OCI-LY3 (cell line): ENCODE measurements at regions not wholly inside any gene's neighbourhood (a gene's known extent, or its start where the extent isn't known, plus 50 kb on each side); places are given as distances from the start of the nearest gene placed in this dataset.

ENCODE experiments used
- CTCF ChIP-seq: fragments of 200-600, 300-600 bp; sonication (generic); IDR thresholded peaks from 2 replicates; pipeline ENCODE4 v1.5.1; 2014; ENCODE audit warnings: antibody characterized with exemption, low read length, low read depth
- EZH2phosphoT487 ChIP-seq: fragments of 200-600 bp; shearing (Covaris generic); IDR thresholded peaks from 2 replicates; pipeline ENCODE4 v1.6.1; 2018; ENCODE audit warnings: antibody characterized with exemption, mixed run types, low read depth

- TF ChIP-seq CTCF (no peak), EZH2phosphoT487 (no peak)
These were observed 361.6 kb upstream of the VRK2 start for GRCh38 chr2:57685032-57685431.
